Fibroblast of skin of abdomen (primary cell): ENCODE measurements at regions not wholly inside any gene's neighbourhood (a gene's known extent, or its start where the extent isn't known, plus 50 kb on each side); places are given as distances from the start of the nearest gene placed in this dataset.
"Not testable (repeated sequence)": the region's sequence is repeated elsewhere in the genome, so short reads cannot be mapped to it uniquely, and the experiment has no call there.

Experiments used
- DNase-seq: peaks from one replicate; pipeline ENCODE4 v3.0.0-alpha.2; 2013

GRCh38 chr6:95660544-95660943 lies 83.2 kb downstream of the MANEA start:
- DNase-seq, result no peak

GRCh38 chr6:95670011-95670463 lies 92.7 kb downstream of the MANEA start:
- no peak for DNase-seq

GRCh38 chr6:95676011-95676628 lies 98.8 kb downstream of the MANEA start:
- DNase-seq, result no peak

- DNase-seq, result no peak
These were observed 102.6 kb downstream of the MANEA start for GRCh38 chr6:95679981-95680380.

- DNase-seq, result no peak
These were observed 104.4 kb downstream of the MANEA start for GRCh38 chr6:95681736-95682135.

GRCh38 chr6:95682476-95682875 lies 105.1 kb downstream of the MANEA start:
- DNase-seq, result no peak

GRCh38 chr6:95685822-95686221 lies 108.5 kb downstream of the MANEA start:
- no peak for DNase-seq

GRCh38 chr6:95686272-95686671 lies 108.9 kb downstream of the MANEA start:
- no peak for DNase-seq

GRCh38 chr6:95686895-95687294 lies 109.6 kb downstream of the MANEA start:
- DNase-seq, result no peak

- DNase-seq, result no peak
These were observed 110.5 kb downstream of the MANEA start for GRCh38 chr6:95687839-95688238.

GRCh38 chr6:95690328-95690727 lies 113.0 kb downstream of the MANEA start:
- DNase-seq, result no peak

GRCh38 chr6:95693108-95693507 lies 115.8 kb downstream of the MANEA start:
- no peak for DNase-seq

- no peak for DNase-seq
These were observed 120.9 kb downstream of the MANEA start for GRCh38 chr6:95698271-95698670.

GRCh38 chr6:95723638-95724037 lies 146.3 kb downstream of the MANEA start:
- no peak for DNase-seq

GRCh38 chr6:95725344-95725743 lies 148.0 kb downstream of the MANEA start:
- DNase-seq, result no peak

GRCh38 chr6:95740157-95740556 lies 162.8 kb downstream of the MANEA start:
- DNase-seq, result no peak

GRCh38 chr6:95741045-95741444 lies 163.7 kb downstream of the MANEA start:
- no peak for DNase-seq

- DNase-seq, result no peak
These were observed 165.5 kb downstream of the MANEA start for GRCh38 chr6:95742767-95743289.

- no peak for DNase-seq
These were observed 166.3 kb downstream of the MANEA start for GRCh38 chr6:95743591-95743990.

- not testable (repeated sequence) for DNase-seq
These were observed 181.1 kb downstream of the MANEA start for GRCh38 chr6:95758236-95759069.

GRCh38 chr6:95767897-95768463 lies 190.6 kb downstream of the MANEA start:
- DNase-seq, result no peak

- no peak for DNase-seq
These were observed 191.2 kb downstream of the MANEA start for GRCh38 chr6:95768539-95768938.

- no peak for DNase-seq
These were observed 200.0 kb downstream of the MANEA start for GRCh38 chr6:95777338-95777737.

GRCh38 chr6:95780037-95780436 lies 202.7 kb downstream of the MANEA start:
- no peak for DNase-seq
